Dermis microvascular lymphatic vessel endothelial cell (primary cell): ENCODE measurements at regions not wholly inside any gene's neighbourhood (a gene's known extent, or its start where the extent isn't known, plus 50 kb on each side); places are given as distances from the start of the nearest gene placed in this dataset.
"Not testable (repeated sequence)": the region's sequence is repeated elsewhere in the genome, so short reads cannot be mapped to it uniquely, and the experiment has no call there.

ENCODE experiments used
- DNase-seq, 2 donors: peaks; one replicate each; pipeline versions ENCODE4 v3.0.0 to v3.0.0-alpha.2; 2010; ENCODE audit warnings: low read depth in 2 of 2

- no peak for DNase-seq
These were observed 253.3 kb upstream of the KIAA1217 start for GRCh38 chr10:23955456-23956225.

- no peak for DNase-seq
These were observed 243.8 kb upstream of the KIAA1217 start for GRCh38 chr10:23965123-23965522.

- DNase-seq: no peak
These were observed 243.1 kb upstream of the KIAA1217 start for GRCh38 chr10:23965880-23966279.

DNA sequence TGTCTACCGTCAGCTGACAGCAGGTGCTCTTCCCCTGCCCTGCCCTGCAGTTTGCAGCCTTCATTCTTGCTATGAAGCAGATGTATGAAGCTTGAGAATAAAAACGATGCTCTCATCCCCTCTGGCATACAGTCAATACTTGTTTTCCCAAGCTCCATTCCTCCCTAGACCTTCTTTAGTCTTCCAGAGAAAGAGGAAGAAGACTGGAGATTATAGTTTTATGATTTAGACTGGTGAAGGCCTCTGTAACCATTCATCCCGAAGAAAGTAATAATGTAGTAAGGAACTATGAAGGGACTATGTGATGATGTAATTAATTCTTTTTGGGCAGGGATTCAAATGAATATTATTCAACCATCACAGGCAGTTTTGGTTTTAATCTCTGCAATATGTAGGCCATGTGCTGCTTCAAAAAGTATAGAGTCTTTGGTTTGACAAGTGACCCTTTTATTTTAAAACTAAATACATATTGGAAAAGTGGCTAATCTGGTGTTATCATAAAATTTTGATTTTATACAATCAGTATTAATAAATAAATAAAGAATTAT, 242.4 kb upstream of the KIAA1217 start:
- no peak for DNase-seq

DNA sequence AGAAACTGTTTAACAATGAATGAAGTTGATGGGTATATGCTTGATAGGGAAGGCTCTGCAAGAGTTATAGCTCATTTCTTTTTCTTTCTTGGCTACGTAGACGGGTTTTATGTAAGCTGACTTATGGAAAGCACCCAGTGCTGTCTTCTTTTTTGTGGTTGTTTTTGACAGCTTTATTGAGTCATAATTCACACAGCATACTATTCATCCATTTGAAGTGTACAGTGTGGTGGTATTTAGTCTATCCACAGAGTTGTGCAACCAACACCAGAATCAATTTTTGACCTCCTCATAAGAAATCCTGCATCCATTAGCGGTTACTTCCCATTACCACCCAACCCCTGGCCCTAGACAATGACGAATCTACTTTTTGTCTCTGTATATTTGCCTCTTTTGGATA, 240.6 kb upstream of the KIAA1217 start:
- DNase-seq: no peak

DNA sequence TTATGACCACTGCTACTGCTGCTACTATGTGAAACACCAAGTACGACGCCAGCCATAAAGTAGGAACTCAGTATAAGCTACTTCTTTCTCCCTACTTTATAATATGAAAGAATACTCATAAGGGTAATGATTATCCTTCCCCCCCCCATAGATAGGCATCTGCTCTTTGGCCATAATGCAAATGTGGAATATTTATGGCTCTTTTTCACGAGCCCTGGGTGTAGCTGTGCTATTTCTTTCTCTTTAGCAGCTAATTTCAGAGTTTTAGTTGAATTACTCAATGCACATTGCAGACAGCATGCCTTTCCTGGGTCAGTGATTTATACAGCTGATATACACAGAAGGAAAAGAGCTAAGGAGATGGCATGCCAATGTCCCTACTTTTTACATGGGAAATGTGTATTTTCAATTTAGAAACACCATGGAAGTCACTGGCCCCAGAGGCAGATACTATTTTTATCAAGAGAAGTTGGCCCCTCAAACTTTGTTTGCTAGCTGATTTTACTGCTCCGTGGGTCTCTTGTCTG, 234.1 kb upstream of the KIAA1217 start:
- no peak for DNase-seq

GRCh38 chr10:23975431-23975830, 233.5 kb upstream of the KIAA1217 start:
- no peak for DNase-seq

- DNase-seq: no peak
These were observed 232.7 kb upstream of the KIAA1217 start for GRCh38 chr10:23976275-23976674.

DNA sequence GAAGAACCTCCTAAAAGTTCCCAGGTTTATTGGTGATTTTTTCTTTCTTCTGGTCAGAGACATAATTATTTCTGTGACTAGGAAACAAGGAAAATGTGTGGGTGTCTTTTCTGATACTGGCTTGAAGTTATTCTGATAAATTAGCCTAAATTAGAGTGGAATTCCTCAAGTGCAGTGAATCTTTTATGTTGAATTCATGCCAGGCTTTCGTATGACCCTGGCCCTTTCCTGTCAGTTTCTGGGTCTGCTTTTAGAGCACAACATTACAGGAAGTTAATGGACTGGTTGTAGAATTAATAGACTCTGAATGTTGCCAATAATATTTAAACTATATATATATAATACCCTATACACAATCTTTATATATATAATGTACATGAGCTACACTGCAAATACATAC, 230.6 kb upstream of the KIAA1217 start:
- no peak for DNase-seq

DNA sequence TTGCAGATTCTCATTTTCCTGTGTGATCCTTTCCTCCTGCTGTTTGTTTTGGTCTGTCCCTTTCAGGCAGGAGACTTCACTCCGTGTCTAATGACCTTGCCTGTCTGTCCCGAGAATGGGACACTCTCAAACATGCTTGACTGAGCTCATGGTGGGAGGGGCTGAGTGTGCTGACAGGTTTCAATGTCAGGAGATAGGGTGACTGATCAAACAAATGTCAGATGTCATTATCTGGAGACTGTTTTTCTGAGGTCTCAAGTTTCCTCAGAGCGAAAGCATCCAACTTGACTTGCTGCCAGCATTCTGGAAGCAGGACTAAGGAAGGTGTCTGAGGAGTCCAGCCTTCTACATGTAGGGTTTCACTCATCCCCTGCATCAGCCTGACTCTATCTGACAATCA, 228.8 kb upstream of the KIAA1217 start:
- DNase-seq: no peak

- no peak for DNase-seq
These were observed 227.2 kb upstream of the KIAA1217 start for GRCh38 chr10:23981520-23982309.

DNA sequence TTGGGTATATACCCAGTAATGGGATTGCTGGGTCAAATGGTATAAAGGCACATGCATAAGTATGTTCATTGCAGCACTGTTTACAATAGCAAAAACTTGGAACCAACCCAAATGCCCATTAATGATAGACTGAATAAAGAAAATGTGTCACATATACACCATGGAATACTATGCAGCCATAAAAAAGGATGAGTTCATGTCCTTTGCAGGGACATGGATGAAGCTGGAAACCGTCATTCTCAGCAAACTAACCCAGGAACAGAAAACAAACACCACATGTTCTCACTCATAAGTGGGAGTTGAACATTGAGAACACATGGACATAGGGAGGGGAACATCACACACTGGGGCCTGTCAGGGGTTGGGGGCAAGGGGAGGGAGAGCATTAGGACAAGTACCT, 224.5 kb upstream of the KIAA1217 start:
- DNase-seq: not testable (repeated sequence)

- no peak for DNase-seq
These were observed 220.9 kb upstream of the KIAA1217 start for GRCh38 chr10:23988006-23988405.

DNA sequence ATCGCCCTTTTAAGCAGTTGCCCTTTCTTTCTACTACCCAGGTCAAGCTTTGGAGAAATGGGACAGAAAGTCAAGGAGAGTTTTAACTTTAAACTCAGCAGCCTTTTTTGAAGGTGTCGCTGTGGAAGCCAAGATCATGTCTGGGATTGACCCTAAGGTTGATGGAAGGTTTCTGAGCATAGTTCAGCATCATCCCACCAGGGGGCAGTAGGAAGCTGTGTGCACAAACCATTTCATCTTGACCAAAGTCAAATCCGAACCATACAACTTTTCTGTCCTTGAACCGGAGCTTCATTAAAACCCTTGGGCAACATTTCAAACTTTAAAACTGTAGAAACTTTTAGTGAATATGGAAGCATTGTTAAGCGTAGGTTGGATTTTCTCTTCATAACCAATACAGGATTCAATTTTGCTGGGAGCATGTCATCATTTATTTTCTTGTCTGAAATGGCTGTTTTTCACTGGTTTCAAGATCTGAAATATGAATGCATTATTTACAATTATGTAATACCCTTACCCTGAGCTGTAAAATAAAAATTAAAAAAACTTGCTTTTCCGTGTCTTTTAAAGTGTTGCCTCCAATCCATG, 214.4 kb upstream of the KIAA1217 start:
- peak; percentile 45 to 59 for DNase-seq

GRCh38 chr10:23999445-23999844, 209.5 kb upstream of the KIAA1217 start:
- DNase-seq: no peak

DNA sequence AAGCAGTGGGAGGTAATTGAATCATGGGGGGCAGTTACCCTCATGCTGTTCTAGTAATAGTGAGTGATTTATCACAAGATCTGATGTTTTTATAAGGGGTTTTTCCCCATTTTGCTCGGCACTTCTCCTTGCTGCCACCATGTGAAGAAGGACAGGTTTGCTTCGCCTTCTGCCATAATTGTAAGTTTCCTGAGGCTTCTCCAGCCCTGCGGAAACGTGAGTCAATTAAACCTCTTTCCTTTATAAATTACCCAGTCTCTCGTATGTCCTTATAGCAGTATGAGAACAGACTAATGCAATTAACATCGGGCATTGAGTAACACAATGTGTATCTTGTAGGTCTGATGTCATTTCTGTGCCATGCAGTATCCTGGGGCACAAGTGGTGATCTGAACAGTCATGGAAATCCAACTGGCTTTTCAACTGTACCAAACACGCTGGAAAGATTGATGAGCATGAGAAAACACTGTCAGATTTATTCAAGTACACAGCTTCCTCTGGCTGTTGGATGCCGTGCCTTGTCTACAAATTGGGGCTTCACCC, 208.6 kb upstream of the KIAA1217 start:
- no peak for DNase-seq

DNA sequence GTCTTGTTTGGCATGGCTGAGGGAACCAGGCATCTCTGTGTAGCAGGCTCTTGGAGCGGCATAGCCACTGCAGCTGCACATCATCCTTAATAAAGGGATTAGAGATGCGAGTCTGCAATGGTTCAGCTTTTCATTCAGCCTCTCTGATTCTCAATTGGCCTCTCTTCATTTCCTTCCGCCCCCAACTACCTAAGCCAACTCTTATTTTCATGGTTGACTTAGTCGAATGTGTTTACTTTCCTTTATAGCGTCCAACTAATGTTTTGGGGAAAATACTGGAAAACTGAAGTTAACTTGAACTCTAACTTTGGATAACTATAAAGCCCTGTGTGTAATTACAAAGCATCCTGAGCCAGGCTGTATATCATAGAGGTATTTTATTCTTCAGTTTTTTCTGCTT, 202.2 kb upstream of the KIAA1217 start:
- DNase-seq: no peak

GRCh38 chr10:24007359-24007758, 201.6 kb upstream of the KIAA1217 start:
- no peak for DNase-seq

DNA sequence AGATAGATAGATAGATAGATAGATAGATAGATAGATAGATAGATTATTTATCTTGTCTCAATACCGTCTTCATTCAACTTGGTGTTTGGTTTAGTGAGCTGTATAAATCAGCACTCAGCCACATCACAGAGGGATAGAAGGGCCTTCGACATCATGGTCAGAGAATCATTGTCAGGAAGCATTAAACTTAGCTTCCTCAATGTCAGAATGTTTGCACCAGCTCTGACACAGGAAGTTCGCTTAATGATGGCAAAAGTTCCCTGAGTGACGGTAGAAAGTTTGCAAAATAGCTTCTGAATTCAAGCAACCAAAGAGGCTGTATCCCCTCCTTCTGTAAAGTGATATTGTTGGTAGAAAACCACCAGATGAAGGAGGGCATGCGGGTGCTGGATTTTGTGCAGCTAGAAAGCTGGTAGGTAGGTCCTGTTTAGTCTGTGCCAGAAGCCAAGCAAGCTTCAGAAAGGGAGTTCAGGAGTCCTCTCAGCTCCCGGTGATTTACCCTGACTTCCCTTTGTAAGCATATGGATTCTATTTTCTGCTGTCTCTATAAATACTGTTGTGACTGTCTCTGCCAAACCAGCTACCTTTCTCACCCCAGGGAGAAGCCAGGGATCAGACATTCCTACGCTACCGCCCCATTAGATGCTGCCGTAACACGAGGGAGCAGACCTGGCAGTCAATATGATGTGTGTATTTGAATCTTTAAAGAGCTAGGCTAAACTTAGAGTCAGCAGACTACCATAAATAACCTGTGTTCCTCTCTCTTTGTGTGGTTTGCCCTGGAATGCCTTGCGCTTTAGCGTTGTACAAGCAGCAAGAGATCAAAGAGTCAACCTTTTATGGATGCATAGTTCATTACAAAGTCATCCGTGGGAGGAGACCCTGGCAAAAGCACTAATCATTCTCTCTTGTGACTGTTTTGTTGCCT, 200.5 kb upstream of the KIAA1217 start:
- DNase-seq: no peak

DNA sequence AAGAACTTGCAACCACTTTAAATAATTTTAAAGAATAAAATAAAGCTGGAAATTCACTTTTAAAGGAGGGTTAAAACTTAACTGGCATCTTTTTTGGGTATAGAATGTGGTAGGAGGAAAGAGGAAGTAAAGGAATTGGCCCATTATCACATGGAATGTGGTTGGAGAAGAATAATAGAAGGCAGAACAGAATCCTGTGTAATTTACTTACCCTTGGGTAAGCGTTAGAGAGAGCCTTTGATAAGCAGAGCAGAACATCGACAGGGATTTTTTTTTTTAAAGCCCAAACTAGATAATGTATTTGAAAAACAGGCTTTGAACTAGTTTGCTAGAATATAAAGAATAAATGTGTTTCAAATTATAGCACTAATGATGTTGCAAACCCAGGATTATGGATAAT, 199.8 kb upstream of the KIAA1217 start:
- DNase-seq: no peak

DNA sequence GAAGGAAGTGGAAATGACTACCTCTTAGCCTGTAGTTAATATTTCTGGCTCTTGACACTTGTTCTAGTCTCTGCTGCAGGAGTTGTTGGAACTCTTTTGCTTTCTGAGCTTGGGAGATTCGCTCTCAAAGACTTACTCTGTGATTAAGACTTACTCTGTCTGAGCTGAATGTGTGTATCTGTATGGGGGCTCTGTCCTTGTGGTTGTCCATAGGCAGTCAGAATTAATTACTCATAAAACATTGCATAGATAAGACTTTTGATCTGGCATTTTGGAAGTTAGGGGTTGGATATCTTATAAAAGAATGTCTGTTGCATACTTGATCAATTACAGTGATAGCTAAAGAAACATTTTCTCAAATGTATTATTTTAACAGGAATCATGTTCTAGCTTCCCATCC, 199.2 kb upstream of the KIAA1217 start:
- DNase-seq: no peak
